CD4-positive, alpha-beta T cell (primary cell): ENCODE measurements at regions not wholly inside any gene's neighbourhood (a gene's known extent, or its start where the extent isn't known, plus 50 kb on each side); places are given as distances from the start of the nearest gene placed in this dataset.
"Not testable (repeated sequence)": the region's sequence is repeated elsewhere in the genome, so short reads cannot be mapped to it uniquely, and the experiment has no call there.

Experiments
- ATAC-seq: fragments of 200-7000 bp; cut with Tn5 transposase; one replicate; pipeline ENCODE4 v1.10.0; 2022; ENCODE audit warnings: mild to moderate bottlenecking; ENCODE audit not compliant: poor library complexity
- CTCF ChIA-PET: fragments of 350-600 bp; sonication (Branson Sonifier 250); formaldehyde crosslinking; loops from one replicate; lab custom pipeline; 2021; ENCODE audit warnings: antibody characterized with exemption, inconsistent platforms; lab: Charles Lee
- POLR2A ChIA-PET: fragments of 350-600 bp; sonication (Branson Sonifier 250); formaldehyde crosslinking; loops from one replicate; lab custom pipeline; 2021; ENCODE audit warnings: antibody characterized with exemption, inconsistent platforms; lab: Charles Lee
- DNase-seq, 14 experiments: peaks; one replicate each; pipeline ENCODE4 v3.0.0-alpha.2; 2013 to 2020; ENCODE audit warnings: mixed read lengths in 2 of 14
- H3K27ac ChIP-seq, 2 donors: one replicate each; pipeline versions ENCODE4 v1.5.1 to v1.7.0; 2013; ENCODE audit warnings: low read length in 2 of 2, low read depth in 1 of 2, mild to moderate bottlenecking in 1 of 2
- H3K27me3 ChIP-seq, 2 experiments: 1 replicate in 1 of 2; 2 replicates in 1 of 2; pipeline versions ENCODE4 v1.6.1 to v1.7.0; 2013; ENCODE audit warnings: low read length in 2 of 2, control low read depth in 1 of 2, mild to moderate bottlenecking in 1 of 2, moderate library complexity in 1 of 2; ENCODE audit not compliant: insufficient read depth in 2 of 2, control insufficient read depth in 1 of 2
- H3K36me3 ChIP-seq: one replicate; pipeline ENCODE4 v1.6.1; 2013; ENCODE audit warnings: low read length, control low read depth; ENCODE audit not compliant: insufficient read depth
- H3K4me1 ChIP-seq: one replicate; pipeline ENCODE4 v1.6.1; 2013; ENCODE audit warnings: low read length, control low read depth; ENCODE audit not compliant: insufficient read depth
- H3K4me3 ChIP-seq: one replicate; pipeline ENCODE4 v1.5.1; 2013; ENCODE audit warnings: mild to moderate bottlenecking, low read length, moderate library complexity
- H3K9me3 ChIP-seq, 2 experiments: 1 replicate in 1 of 2; 2 replicates in 1 of 2; pipeline versions ENCODE4 v1.6.1 to v1.7.0; 2013; ENCODE audit warnings: low read length in 2 of 2, mild to moderate bottlenecking in 2 of 2, control low read depth in 1 of 2, moderate library complexity in 1 of 2; ENCODE audit not compliant: control insufficient read depth in 1 of 2, insufficient read depth in 1 of 2
- H3K27ac Mint-ChIP-seq: one replicate; pipeline ENCODE4 v1.8.0; 2020; ENCODE audit warnings: mixed read lengths
- H3K27me3 Mint-ChIP-seq: one replicate; pipeline ENCODE4 v1.8.0; 2021; ENCODE audit warnings: mixed read lengths
- H3K36me3 Mint-ChIP-seq: one replicate; pipeline ENCODE4 v1.8.0; 2021; ENCODE audit warnings: low read depth, mixed read lengths
- H3K4me1 Mint-ChIP-seq: one replicate; pipeline ENCODE4 v1.8.0; 2021; ENCODE audit warnings: low read depth, mixed read lengths
- H3K4me3 Mint-ChIP-seq: one replicate; pipeline ENCODE4 v1.8.0; 2020; ENCODE audit warnings: mild to moderate bottlenecking, mixed read lengths
- H3K9me3 Mint-ChIP-seq: one replicate; pipeline ENCODE4 v1.8.0; 2020; ENCODE audit warnings: mixed read lengths
- CTCF ChIP-seq: fragments of 200-600 bp; IDR thresholded peaks from one replicate; pipeline ENCODE4 v1.8.0; 2022; ENCODE audit warnings: antibody characterized with exemption, mild to moderate bottlenecking
- intact Hi-C, 2 experiments: fragments of 100-400 bp; cut with DNase I in 1 of 2; cut with micrococcal nuclease in 1 of 2; formaldehyde crosslinking; loops; one replicate each; pipeline versions ENCODE4 v1.15.1 to v1.9.0; 2023 to 2025; cut with DNase I, micrococcal nuclease

- H3K27me3 ChIP-seq, result no peaks in the 10 kb centered on the region
- no peaks in the 10 kb centered on the region for H3K4me1 ChIP-seq
- ChIA-PET CTCF (no interaction called here), POLR2A (no interaction called here)
- DNase-seq (no peak), ATAC-seq (no peak)
- no peaks in the 10 kb centered on the region for H3K4me1 Mint-ChIP-seq
- H3K9me3 ChIP-seq, result no peaks in the 10 kb centered on the region
- H3K27me3 Mint-ChIP-seq, result peaks cover 5% of the 10 kb centered on the region
- H3K36me3 ChIP-seq, result no peaks in the 10 kb centered on the region
- H3K27ac ChIP-seq, result no peak overlapping the region
- H3K4me3 ChIP-seq, result no peak overlapping the region
- TF ChIP-seq CTCF, result no peak
- H3K36me3 Mint-ChIP-seq, result no peaks in the 10 kb centered on the region
- intact Hi-C loops, result no loop called here
- no peak overlapping the region for H3K4me3 Mint-ChIP-seq
- H3K27ac Mint-ChIP-seq, result no peak overlapping the region
- H3K9me3 Mint-ChIP-seq, result no peaks in the 10 kb centered on the region
Observed at GRCh38 chr10:34045571-34046190, 711.2 kb upstream of the NRP1 start.

- TF ChIP-seq CTCF, result no peak
- Histone ChIP-seq H3K27ac (no peak overlapping the region), H3K9me3 (no peaks in the 10 kb centered on the region), H3K27me3 (no peaks in the 10 kb centered on the region), H3K36me3 (no peaks in the 10 kb centered on the region), H3K4me3 (no peak overlapping the region), H3K4me1 (no peaks in the 10 kb centered on the region)
- Mint-ChIP-seq H3K4me1 (no peaks in the 10 kb centered on the region), H3K9me3 (no peaks in the 10 kb centered on the region), H3K36me3 (no peaks in the 10 kb centered on the region), H3K27ac (no peak overlapping the region), H3K4me3 (no peak overlapping the region), H3K27me3 (peaks cover 5% of the 10 kb centered on the region)
- DNase-seq (no peak), ATAC-seq (no peak)
- ChIA-PET POLR2A (no interaction called here), CTCF (no interaction called here)
- intact Hi-C loops, result no loop called here
Observed at GRCh38 chr10:34041871-34042270, 707.4 kb upstream of the NRP1 start.

GRCh38 chr10:34037499-34037898 is 703.0 kb upstream of the NRP1 start:
- H3K4me3 Mint-ChIP-seq, result no peak overlapping the region
- TF ChIP-seq CTCF, result no peak
- ATAC-seq, result no peak
- no peak overlapping the region for H3K27ac ChIP-seq
- H3K36me3 Mint-ChIP-seq, result no peaks in the 10 kb centered on the region
- H3K4me3 ChIP-seq, result no peak overlapping the region
- peaks cover 0 to 9% of the 10 kb centered on the region in 2 experiments for H3K9me3 ChIP-seq
- ChIA-PET CTCF (no interaction called here), POLR2A (no interaction called here)
- DNase-seq, result no peak
- no peaks in the 10 kb centered on the region for H3K36me3 ChIP-seq
- no peak overlapping the region for H3K27ac Mint-ChIP-seq
- peaks cover 4% of the 10 kb centered on the region for H3K9me3 Mint-ChIP-seq
- no peaks in the 10 kb centered on the region for H3K4me1 Mint-ChIP-seq
- no peaks in the 10 kb centered on the region for H3K27me3 Mint-ChIP-seq
- H3K27me3 ChIP-seq, result no peaks in the 10 kb centered on the region
- intact Hi-C loops, result no loop called here
- H3K4me1 ChIP-seq, result no peaks in the 10 kb centered on the region

- H3K4me1 Mint-ChIP-seq, intact Hi-C loops, CTCF ChIA-PET, H3K4me3 Mint-ChIP-seq, H3K9me3 Mint-ChIP-seq, H3K36me3 ChIP-seq, H3K27me3 ChIP-seq, H3K36me3 Mint-ChIP-seq, H3K9me3 ChIP-seq, H3K4me3 ChIP-seq, H3K27me3 Mint-ChIP-seq, H3K4me1 ChIP-seq, H3K27ac Mint-ChIP-seq, DNase-seq, POLR2A ChIA-PET, ATAC-seq, H3K27ac ChIP-seq: not testable (repeated sequence)
Observed at GRCh38 chr10:34035241-34035790, 700.8 kb upstream of the NRP1 start.
